CD4-positive, alpha-beta T cell treated with Interleukin-4 for 4 hours (primary cell): ENCODE measurements at regions not wholly inside any gene's neighbourhood (a gene's known extent, or its start where the extent isn't known, plus 50 kb on each side); places are given as distances from the start of the nearest gene placed in this dataset.

ENCODE experiments used
- DNase-seq: peaks from one replicate; pipeline ENCODE4 v3.0.0-alpha.2; 2020

DNA sequence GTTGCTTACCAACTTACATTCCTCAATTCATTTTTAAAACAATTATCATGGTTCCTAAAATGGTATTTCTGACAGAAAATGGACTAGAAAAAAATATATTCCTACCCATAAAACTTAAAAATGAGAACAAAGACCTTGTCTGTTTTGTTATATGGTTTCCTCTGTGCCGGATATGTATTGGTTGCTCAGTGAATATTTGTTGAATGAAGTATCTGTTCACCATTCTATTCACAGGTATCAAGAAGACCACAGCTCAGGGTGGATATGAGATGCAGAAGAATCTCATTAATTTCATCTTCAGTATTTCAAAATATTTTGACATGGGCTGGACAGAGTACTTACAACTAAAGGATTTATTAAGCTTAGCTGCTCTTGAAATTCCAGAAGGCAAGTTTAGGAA is 58.1 kb downstream of the TUSC7 start:
- no peak for DNase-seq

GRCh38 chr3:116770815-116771450 is 61.4 kb downstream of the TUSC7 start:
- DNase-seq: peak; percentile 11

DNA sequence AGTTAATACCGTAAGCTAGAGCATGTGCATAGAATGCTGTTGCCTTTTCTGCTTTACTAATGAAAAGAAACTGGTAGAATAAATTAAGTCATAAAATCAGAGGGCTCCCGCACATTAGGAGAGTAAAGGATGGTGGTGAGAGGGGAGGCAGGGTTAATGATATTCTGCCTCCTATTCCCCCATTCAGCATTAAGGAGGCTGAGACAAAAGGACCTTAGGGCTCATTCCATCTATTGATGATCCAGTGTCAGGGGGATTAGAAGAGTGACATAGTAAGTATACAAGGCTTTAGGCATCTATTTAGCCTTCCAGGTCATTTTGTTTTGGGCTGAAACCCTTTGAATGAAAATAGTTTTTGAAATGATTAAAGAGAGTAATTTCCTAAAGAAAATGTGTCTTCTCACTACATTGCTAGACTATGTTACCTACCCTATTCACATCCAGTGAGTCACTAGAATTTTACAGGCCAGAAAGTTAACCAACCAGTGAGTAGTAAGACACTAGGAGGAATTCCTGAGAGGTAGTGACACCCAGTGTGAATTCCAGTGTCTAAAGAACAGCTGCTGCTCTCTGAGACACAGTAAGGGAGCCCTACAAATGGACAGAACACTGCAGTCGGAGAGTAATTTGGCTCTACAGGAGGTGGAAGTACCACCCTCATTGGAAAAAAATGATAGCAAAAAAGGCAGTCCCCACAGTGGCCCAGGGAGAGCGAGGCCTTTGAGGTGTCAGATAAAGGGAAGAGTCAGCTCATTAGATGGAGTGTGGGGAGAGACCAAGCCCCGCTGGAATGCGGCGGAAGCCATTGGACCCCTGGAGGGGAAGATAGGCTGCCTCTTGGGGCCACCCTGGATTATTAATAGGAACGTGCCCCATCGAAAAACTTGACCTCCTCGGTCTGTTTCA is 67.6 kb downstream of the TUSC7 start:
- DNase-seq: no peak

DNA sequence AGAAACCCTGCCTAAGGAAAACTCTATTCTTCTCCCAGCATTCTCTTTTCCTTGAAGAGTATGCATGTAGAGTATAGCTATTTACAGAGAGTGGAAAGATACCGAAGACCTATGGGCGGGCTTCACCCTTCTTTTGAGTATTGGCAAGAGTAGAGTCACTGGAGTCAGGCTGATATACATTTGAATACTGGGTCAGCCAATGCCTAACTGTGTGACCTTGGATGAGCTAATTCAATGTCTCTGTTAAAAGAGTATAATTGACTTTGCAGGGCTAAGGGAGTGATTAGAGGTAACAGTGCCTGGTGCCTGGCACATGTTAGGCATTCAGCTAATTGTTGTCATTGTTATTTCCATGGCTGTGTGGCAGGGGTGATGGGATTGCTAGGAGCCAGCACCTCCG is 75.6 kb downstream of the TUSC7 start:
- no peak for DNase-seq

DNA sequence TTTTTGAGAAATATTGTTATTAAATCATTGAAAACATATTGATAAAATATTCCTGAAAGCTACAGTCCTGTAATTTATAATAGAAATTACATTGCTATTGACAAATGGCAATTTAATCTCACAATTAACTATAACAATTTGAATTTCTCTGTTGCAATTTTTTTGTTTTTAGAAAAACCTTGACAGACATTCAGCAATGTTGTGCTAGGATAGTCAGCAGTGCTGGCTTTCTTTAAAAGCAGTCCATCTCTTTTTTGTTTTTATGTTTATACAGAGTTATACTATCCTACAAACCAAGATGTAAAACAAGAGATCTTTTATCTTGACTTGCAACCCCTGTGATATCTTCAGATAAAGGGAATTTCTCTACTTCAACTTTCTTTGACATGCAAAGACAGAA is 93.1 kb downstream of the TUSC7 start:
- DNase-seq: no peak

GRCh38 chr3:116806351-116806750 is 96.8 kb downstream of the TUSC7 start:
- no peak for DNase-seq

DNA sequence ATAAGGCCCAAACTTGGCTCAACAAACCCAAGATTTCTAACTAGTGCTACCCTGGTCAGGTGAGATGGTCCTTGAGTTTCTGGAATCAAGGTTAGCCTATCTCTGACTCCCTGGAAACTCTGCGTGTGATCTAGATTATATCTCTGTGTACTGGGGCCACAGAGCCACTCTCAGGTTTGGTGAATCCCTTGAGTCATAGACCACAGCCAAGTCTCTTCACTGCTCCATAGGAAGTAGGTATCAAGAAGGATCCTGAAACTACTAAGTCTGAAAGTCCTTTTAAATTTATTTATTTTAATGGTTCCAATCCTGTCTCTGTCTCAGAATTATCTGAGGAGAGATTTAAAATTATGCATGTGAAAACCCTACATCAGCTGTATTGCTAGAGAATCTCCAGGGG is 99.1 kb downstream of the TUSC7 start:
- no peak for DNase-seq

DNA sequence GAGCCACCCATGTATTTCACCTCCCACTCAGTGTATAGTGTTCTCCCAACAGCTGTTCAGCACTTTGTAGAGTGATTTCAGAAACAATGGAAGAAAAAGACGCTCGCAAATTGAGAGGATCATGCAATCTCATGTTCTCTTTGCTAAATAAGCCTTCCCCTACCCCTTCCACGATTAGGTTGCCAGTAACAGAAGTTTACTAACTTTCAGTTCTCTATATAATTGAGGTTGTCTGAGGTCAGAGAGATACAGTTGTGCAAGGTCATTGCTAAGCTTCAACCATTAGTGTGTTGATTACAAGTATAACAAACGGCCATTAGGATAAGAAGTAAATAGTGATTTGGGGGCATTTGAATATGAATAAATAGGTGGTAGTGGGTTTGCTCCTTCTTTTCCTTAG is 99.6 kb downstream of the TUSC7 start:
- DNase-seq: no peak

DNA sequence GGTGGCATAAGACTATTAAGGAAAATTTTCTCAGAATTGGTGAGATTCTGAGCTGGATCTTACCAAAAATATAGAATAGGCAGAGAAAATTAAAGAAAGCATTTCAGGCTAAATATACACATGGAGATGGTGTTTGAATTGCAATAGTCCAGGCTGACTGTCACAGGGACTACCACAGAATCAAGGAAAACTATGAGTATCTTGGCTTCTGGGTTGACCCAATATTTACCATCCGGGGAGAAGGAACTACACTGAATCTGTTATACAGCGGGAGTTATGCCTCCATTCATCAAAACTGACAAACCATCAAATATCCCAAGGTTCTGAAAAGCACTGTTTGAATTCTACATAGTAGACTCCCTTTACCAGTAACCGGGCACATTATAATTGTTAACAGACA is 102.2 kb downstream of the TUSC7 start:
- no peak for DNase-seq

DNA sequence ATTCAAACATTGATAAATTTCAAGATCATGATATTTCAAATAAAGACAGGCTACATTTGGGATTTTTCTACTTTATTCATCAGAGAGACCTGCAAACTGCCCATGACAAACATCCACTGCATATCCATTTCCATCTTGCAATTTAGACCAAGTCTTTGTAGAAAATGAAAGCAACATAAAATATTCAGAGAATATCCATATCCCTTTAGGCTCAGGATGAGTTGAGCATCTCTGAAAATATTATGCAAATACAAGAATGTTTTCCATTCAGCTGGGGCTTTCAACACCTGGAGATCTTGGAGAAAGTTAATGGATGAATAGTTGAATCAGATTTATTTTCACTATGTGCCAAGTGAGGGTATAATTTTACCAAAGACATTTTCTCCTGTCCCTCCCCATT is 103.4 kb downstream of the TUSC7 start:
- DNase-seq: no peak

GRCh38 chr3:116815321-116815720 is 105.7 kb downstream of the TUSC7 start:
- no peak for DNase-seq

DNA sequence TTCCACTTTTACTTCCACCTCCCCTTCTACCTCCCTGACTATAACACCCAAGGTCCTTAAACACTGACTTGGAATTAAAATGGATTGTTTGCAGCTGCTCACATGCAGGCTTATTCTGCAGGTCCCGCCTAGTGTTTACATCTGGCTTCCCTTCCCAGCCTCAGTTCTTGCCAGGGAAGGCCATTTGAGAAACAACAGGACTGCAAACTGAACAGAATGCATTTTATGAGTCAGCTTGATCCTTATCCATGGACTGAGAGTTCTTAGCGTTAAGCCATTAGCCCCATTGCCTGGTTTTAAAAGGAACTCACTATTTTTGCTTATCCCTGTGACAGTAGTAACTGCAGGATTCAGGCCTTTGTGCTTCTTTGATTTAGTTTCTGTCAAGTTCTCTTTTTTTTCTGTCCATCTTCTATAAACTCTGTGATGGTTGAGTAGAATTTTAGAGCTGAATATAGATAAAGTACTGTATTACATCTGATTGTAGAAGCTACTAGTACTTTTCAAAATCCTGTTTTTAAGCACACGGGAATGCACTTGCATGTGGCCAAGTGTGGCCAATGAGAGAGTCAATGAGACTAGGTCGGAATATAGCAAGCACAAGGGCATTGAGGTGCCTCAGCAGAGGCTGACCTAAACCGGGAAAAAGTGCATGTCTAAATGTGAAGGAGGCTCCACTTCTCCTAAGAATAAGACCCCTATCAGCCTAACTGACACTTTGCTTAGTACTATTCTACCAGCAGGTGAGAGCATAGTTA is 106.4 kb downstream of the TUSC7 start:
- DNase-seq: no peak

DNA sequence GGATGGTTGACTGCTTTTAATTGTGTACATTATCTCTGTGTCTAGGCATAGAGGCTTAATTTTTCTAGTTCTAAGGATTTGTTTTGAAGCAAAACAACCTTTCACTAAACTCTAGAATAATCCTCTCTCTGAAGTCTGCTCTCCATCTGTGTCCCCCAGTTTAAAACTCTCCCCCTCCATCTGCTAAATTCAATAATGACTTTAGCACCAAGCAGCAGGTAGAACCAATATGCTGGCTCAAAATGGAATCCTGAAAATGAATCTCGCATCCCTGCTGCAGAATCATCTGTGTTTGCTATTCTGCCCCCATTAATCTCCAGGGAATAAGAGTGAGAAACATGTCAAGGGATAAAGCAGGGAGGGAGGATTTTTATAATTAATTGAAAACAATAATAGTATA is 111.8 kb downstream of the TUSC7 start:
- DNase-seq: no peak

DNA sequence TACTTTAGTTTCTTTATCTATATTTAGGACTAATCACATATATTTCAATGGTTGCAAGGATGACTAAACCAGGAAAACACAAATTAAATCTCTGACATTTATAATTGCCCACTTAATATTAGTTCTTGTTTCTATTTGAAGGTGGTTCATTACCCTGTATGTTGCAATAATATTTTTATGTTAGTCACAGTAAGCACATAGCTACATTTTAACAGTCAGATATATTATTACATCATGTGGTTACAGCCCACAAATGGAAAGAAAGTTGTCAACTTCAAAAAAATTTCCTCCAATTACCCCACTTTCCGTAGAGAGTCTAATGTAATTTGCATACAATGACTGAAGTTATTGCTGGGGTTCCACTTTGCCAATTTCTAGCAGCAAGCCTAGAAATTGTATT is 114.6 kb downstream of the TUSC7 start:
- DNase-seq: no peak

GRCh38 chr3:116833202-116833601 is 123.6 kb downstream of the TUSC7 start:
- DNase-seq: no peak

DNA sequence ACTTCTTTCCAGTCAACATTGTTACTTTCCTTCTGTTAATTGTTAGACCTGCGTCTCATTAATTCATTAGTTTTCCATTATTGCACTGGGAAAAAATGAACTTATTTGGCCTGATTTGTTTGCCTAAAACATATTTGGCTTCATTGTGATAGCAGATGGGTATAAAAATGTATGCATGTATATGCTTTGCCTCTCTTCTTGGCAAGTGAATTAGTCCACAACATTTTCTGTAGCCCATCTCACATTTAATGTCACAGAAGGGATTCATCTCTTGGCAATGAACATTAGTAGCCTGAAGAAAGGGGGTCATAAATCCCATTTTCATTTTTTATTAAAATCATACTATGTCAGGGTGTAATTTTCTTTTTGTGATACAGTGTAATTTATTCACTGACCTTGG is 125.2 kb downstream of the TUSC7 start:
- DNase-seq: no peak

DNA sequence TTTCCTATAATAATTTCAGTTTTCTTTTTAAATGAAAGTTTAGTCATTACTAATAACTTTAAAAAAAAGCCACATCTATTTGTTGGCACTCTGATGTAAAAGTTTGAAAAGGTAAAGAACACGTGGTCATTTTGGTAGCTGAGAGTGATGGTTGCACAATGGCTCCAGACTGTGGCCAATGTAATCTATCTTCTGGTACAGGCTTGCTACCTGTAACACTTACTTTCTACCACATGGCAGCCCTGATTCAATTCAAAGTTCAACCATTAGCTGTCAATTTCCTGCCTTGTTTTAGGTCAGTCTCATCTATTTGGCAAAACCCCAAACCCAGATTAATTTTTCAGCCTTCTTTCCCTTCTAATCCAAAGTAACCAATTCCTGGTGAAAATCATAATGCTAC is 126.1 kb downstream of the TUSC7 start:
- no peak for DNase-seq

DNA sequence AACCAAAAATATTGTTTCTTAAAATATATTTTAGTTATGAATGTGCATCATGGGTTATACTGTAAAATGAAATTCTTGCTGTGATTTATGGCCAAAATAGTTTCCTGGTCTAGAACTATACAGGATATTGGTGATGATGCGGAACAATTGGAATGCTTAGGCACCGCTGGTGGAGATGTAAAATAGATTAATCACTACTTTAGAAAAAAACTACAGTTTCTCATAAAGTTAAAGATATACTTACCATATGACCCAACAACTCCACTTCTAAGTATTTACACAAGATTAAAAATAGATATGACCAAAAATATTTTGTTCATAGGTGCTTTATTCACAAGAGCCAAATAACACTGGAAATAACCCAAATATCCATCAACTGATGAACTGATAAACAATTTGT is 126.7 kb downstream of the TUSC7 start:
- DNase-seq: no peak

GRCh38 chr3:116837483-116837882 is 127.9 kb downstream of the TUSC7 start:
- no peak for DNase-seq

GRCh38 chr3:116841003-116841735 is 131.6 kb downstream of the TUSC7 start:
- no peak for DNase-seq

GRCh38 chr3:116842254-116842957 is 132.8 kb downstream of the TUSC7 start:
- DNase-seq: no peak

- no peak for DNase-seq
Measured at GRCh38 chr3:116848248-116848829, 138.8 kb downstream of the TUSC7 start.
